Muscle of arm (tissue), 1 donor: ENCODE measurements at regions not wholly inside any gene's neighbourhood (a gene's known extent, or its start where the extent isn't known, plus 50 kb on each side); places are given as distances from the start of the nearest gene placed in this dataset.
"Not testable (repeated sequence)": the region's sequence is repeated elsewhere in the genome, so short reads cannot be mapped to it uniquely, and the experiment has no call there.

Experiments used
- DNase-seq: peaks from one replicate; pipeline ENCODE4 v3.0.0-alpha.2; 2013

- no peak for DNase-seq
Observed at GRCh38 chr9:135378751-135379150, 100.8 kb upstream of the PPP1R26 start.

GRCh38 chr9:135379540-135380267 is 99.9 kb upstream of the PPP1R26 start:
- DNase-seq, result no peak

GRCh38 chr9:135380311-135380960 is 99.1 kb upstream of the PPP1R26 start:
- no peak for DNase-seq

- no peak for DNase-seq
Observed at GRCh38 chr9:135381762-135382310, 97.7 kb upstream of the PPP1R26 start.

GRCh38 chr9:135384226-135384625 is 95.4 kb upstream of the PPP1R26 start:
- DNase-seq, result no peak

- not testable (repeated sequence) for DNase-seq
Observed at GRCh38 chr9:135384815-135385405, 94.7 kb upstream of the PPP1R26 start.

- DNase-seq, result no peak
Observed at GRCh38 chr9:135385793-135386192, 93.8 kb upstream of the PPP1R26 start.

GRCh38 chr9:135387976-135388375 is 91.6 kb upstream of the PPP1R26 start:
- no peak for DNase-seq

- no peak for DNase-seq
Observed at GRCh38 chr9:135388530-135388929, 91.1 kb upstream of the PPP1R26 start.

- DNase-seq, result no peak
Observed at GRCh38 chr9:135391759-135392158, 87.8 kb upstream of the PPP1R26 start.

- DNase-seq, result no peak
Observed at GRCh38 chr9:135392511-135392910, 87.1 kb upstream of the PPP1R26 start.

GRCh38 chr9:135394131-135394530 is 85.5 kb upstream of the PPP1R26 start:
- no peak for DNase-seq

- DNase-seq, result no peak
Observed at GRCh38 chr9:135394699-135395645, 84.6 kb upstream of the PPP1R26 start.

- no peak for DNase-seq
Observed at GRCh38 chr9:135397142-135397541, 82.4 kb upstream of the PPP1R26 start.

- DNase-seq, result no peak
Observed at GRCh38 chr9:135399000-135399649, 80.5 kb upstream of the PPP1R26 start.

GRCh38 chr9:135400496-135400895 is 79.1 kb upstream of the PPP1R26 start:
- no peak for DNase-seq

GRCh38 chr9:135401218-135401617 is 78.4 kb upstream of the PPP1R26 start:
- no peak for DNase-seq

- no peak for DNase-seq
Observed at GRCh38 chr9:135402048-135402738, 77.4 kb upstream of the PPP1R26 start.

- DNase-seq, result no peak
Observed at GRCh38 chr9:135402739-135403695, 76.6 kb upstream of the PPP1R26 start.
